ENCODE measurements at regions not wholly inside any gene's neighbourhood (a gene's known extent, or its start where the extent isn't known, plus 50 kb on each side); places are given as distances from the start of the nearest gene placed in this dataset.

DNA sequence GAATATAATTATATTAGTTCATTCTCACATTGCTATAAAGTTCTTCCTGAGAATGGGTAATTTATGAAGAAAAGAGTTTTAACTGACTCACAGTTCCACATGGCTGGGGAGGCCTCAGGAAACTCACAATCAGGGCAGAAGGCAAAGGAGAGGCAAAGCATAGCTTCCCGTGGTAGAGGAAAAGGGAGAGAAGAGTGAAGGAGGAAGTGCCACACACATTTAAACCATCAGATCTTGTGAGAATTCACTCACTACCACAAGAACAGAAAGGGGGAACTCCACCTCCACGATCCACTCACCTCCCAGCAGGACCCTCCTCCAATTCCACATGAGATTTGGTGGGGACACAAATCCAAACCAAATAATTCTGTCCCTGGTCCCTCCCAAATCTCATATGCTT is 773.4 kb upstream of the INTU start:
- TF ChIP-seq POLR2A (IDR thresholded peaks at IDR 0.05) (no peak), CTCF (IDR thresholded peaks at IDR 0.05) (no peak), POLR2AphosphoS5 (IDR thresholded peaks at IDR 0.05; ENCODE audit: insufficient read depth in 1 of 2, low read depth in 1 of 2) (no peak)
